Smooth muscle cell (in vitro differentiated cells): ENCODE measurements at regions not wholly inside any gene's neighbourhood (a gene's known extent, or its start where the extent isn't known, plus 50 kb on each side); places are given as distances from the start of the nearest gene placed in this dataset.
"Not testable (repeated sequence)": the region's sequence is repeated elsewhere in the genome, so short reads cannot be mapped to it uniquely, and the experiment has no call there.

ENCODE experiments used
- DNase-seq: peaks from one replicate; lab custom pipeline; 2025; ENCODE audit not compliant: unreplicated experiment; lab: John Stamatoyannopoulos, UW
- H2AFZ ChIP-seq: fragments of 200-600 bp; sonication (generic); 2 replicates; pipeline ENCODE4 v1.6.0; 2016; ENCODE audit warnings: antibody characterized with exemption, low read depth, mild to moderate bottlenecking
- H3F3A ChIP-seq: fragments of 200-600 bp; sonication (generic); 2 replicates; pipeline ENCODE4 v1.6.0; 2017; ENCODE audit warnings: antibody characterized with exemption, low read depth
- H3K27ac ChIP-seq: fragments of 200-600 bp; sonication (generic); 2 replicates; pipeline ENCODE4 v1.5.1; 2016; ENCODE audit warnings: low read depth, mild to moderate bottlenecking
- H3K27me3 ChIP-seq: fragments of 200-600 bp; sonication (generic); 2 replicates; pipeline ENCODE4 v1.6.1; 2016; ENCODE audit warnings: low read depth, mild to moderate bottlenecking
- H3K36me3 ChIP-seq: fragments of 200-600 bp; sonication (generic); 2 replicates; pipeline ENCODE4 v1.5.1; 2016; ENCODE audit warnings: low read depth
- H3K4me1 ChIP-seq: fragments of 200-600 bp; sonication (generic); 2 replicates; pipeline ENCODE4 v1.5.1; 2016; ENCODE audit warnings: low read depth
- H3K4me2 ChIP-seq: fragments of 200-600 bp; sonication (generic); 2 replicates; pipeline ENCODE4 v1.6.0; 2016; ENCODE audit warnings: mild to moderate bottlenecking
- H3K4me3 ChIP-seq: fragments of 200-600 bp; sonication (generic); 2 replicates; pipeline ENCODE4 v1.5.1; 2016; ENCODE audit warnings: mild to moderate bottlenecking
- H3K79me2 ChIP-seq: fragments of 200-600 bp; sonication (generic); 2 replicates; pipeline ENCODE4 v1.6.0; 2016; ENCODE audit warnings: low read depth, mild to moderate bottlenecking
- H3K9ac ChIP-seq: fragments of 200-600 bp; sonication (generic); 2 replicates; pipeline ENCODE4 v1.6.0; 2016; ENCODE audit warnings: low read depth
- H3K9me3 ChIP-seq: fragments of 200-600 bp; sonication (generic); replicated peaks from 2 replicates; pipeline ENCODE4 v1.5.1; 2016; ENCODE audit warnings: low read depth
- H4K20me1 ChIP-seq: fragments of 200-600 bp; sonication (generic); 2 replicates; pipeline ENCODE4 v1.6.0; 2016; ENCODE audit warnings: low read depth
- CTCF ChIP-seq: fragments of 200-600 bp; sonication (generic); IDR thresholded peaks from 2 replicates; pipeline ENCODE4 v1.5.1; 2017; ENCODE audit warnings: borderline replicate concordance, mild to moderate bottlenecking, antibody characterized with exemption; ENCODE audit not compliant: insufficient read depth, poor library complexity, severe bottlenecking
- WGBS: methylation state at CpG from one replicate; pipeline ENCODE4 v1.1.7; 2016; ENCODE audit warnings: low lambda C conversion rate; 5-methylcytosine and 5-hydroxymethylcytosine counted together

GRCh38 chr15:69613988-69614387, 161.4 kb downstream of the RPLP1 start:
- WGBS, result 96% methylated on average over 2 of the region's 2 CpGs
- TF ChIP-seq CTCF, result no peak

GRCh38 chr15:69615736-69616135, 163.1 kb downstream of the RPLP1 start:
- H3K4me3 ChIP-seq, result no peak overlapping the region
- no peak for DNase-seq
- H2AFZ ChIP-seq, result no peak overlapping the region
- H3K27me3 ChIP-seq, result no peaks in the 10 kb centered on the region
- no peaks in the 10 kb centered on the region for H3K4me1 ChIP-seq
- H3F3A ChIP-seq, result no peaks in the 10 kb centered on the region
- 86% methylated on average over 5 of the region's 5 CpGs for whole genome bisulfite sequencing
- H4K20me1 ChIP-seq, result no peaks in the 10 kb centered on the region
- H3K4me2 ChIP-seq, result no peak overlapping the region
- TF ChIP-seq CTCF, result no peak
- no peaks in the 10 kb centered on the region for H3K36me3 ChIP-seq
- no peak overlapping the region for H3K9ac ChIP-seq
- H3K9me3 ChIP-seq, result no peaks in the 10 kb centered on the region
- H3K79me2 ChIP-seq, result no peaks in the 10 kb centered on the region
- H3K27ac ChIP-seq, result no peak overlapping the region

More at GRCh38 chr15:69613988-69614387, 161.4 kb downstream of the RPLP1 start:
- no peaks in the 10 kb centered on the region for H3F3A ChIP-seq
- H4K20me1 ChIP-seq, result no peaks in the 10 kb centered on the region
- no peak for DNase-seq
- no peak overlapping the region for H2AFZ ChIP-seq
- H3K27ac ChIP-seq, result no peak overlapping the region
- no peaks in the 10 kb centered on the region for H3K4me1 ChIP-seq
- H3K4me2 ChIP-seq, result no peak overlapping the region
- no peak overlapping the region for H3K4me3 ChIP-seq
- no peaks in the 10 kb centered on the region for H3K79me2 ChIP-seq
- no peaks in the 10 kb centered on the region for H3K9me3 ChIP-seq
- no peaks in the 10 kb centered on the region for H3K36me3 ChIP-seq
- no peaks in the 10 kb centered on the region for H3K27me3 ChIP-seq
- H3K9ac ChIP-seq, result no peak overlapping the region

- H3K36me3 ChIP-seq, result no peaks in the 10 kb centered on the region
- no peak overlapping the region for H3K9ac ChIP-seq
- H3K4me1 ChIP-seq, result no peaks in the 10 kb centered on the region
- no peak overlapping the region for H2AFZ ChIP-seq
- 84% methylated on average over 3 of the region's 3 CpGs for WGBS
- H3K79me2 ChIP-seq, result no peaks in the 10 kb centered on the region
- H3K27me3 ChIP-seq, result no peaks in the 10 kb centered on the region
- H3K27ac ChIP-seq, result no peak overlapping the region
- no peaks in the 10 kb centered on the region for H3F3A ChIP-seq
- no peak overlapping the region for H3K4me2 ChIP-seq
- DNase-seq, result no peak
- H3K9me3 ChIP-seq, result no peaks in the 10 kb centered on the region
- no peaks in the 10 kb centered on the region for H4K20me1 ChIP-seq
- no peak for TF ChIP-seq CTCF
- H3K4me3 ChIP-seq, result no peak overlapping the region
These were observed 163.9 kb downstream of the RPLP1 start for GRCh38 chr15:69616558-69616957.

GRCh38 chr15:69617144-69617543, 164.5 kb downstream of the RPLP1 start:
- H3F3A ChIP-seq, H4K20me1 ChIP-seq, H3K27ac ChIP-seq, H3K4me1 ChIP-seq, H3K9me3 ChIP-seq, H2AFZ ChIP-seq, DNase-seq, H3K4me2 ChIP-seq, H3K79me2 ChIP-seq, H3K4me3 ChIP-seq, H3K9ac ChIP-seq, H3K27me3 ChIP-seq, H3K36me3 ChIP-seq: not testable (repeated sequence)
- 82% methylated on average over 3 of the region's 4 CpGs for WGBS
